Liver (tissue), 8 donors: ENCODE measurements at regions not wholly inside any gene's neighbourhood (a gene's known extent, or its start where the extent isn't known, plus 50 kb on each side); places are given as distances from the start of the nearest gene placed in this dataset.

Experiments
- DNase-seq: peaks from one replicate; pipeline ENCODE4 v3.0.0-alpha.2; 2017; ENCODE audit warnings: low spot score
- H3K27ac ChIP-seq, 2 donors: one replicate each; pipeline ENCODE4 v1.7.0; 2013; ENCODE audit warnings: inconsistent platforms in 2 of 2, low read length in 2 of 2, control low read depth in 1 of 2, low read depth in 1 of 2, mild to moderate bottlenecking in 1 of 2
- H3K27me3 ChIP-seq, 4 donors: one replicate each; pipeline versions ENCODE4 v1.6.1 to v1.7.0; 2013; ENCODE audit warnings: low read length in 3 of 4, inconsistent platforms in 1 of 4, mild to moderate bottlenecking in 1 of 4, moderate library complexity in 1 of 4; ENCODE audit not compliant: control insufficient read depth in 4 of 4, insufficient read depth in 4 of 4
- H3K36me3 ChIP-seq, 4 donors: one replicate each; pipeline versions ENCODE4 v1.6.1 to v1.7.0; 2013; ENCODE audit warnings: low read length in 3 of 4, mild to moderate bottlenecking in 3 of 4, low read depth in 1 of 4, moderate library complexity in 1 of 4; ENCODE audit not compliant: control insufficient read depth in 4 of 4, insufficient read depth in 3 of 4
- H3K4me1 ChIP-seq, 4 donors: one replicate each; pipeline versions ENCODE4 v1.6.1 to v1.7.0; 2013; ENCODE audit warnings: low read length in 3 of 4, mild to moderate bottlenecking in 3 of 4, moderate library complexity in 1 of 4; ENCODE audit not compliant: control insufficient read depth in 4 of 4, insufficient read depth in 4 of 4
- H3K4me3 ChIP-seq, 3 donors: one replicate each; pipeline versions ENCODE4 v1.6.1 to v1.7.0; 2013; ENCODE audit warnings: low read length in 3 of 3, control low read depth in 1 of 3, low read depth in 1 of 3, mild to moderate bottlenecking in 1 of 3
- H3K9ac ChIP-seq, 2 donors: one replicate each; pipeline ENCODE4 v1.7.0; 2013; ENCODE audit warnings: low read length in 2 of 2, mild to moderate bottlenecking in 2 of 2, moderate library complexity in 2 of 2, control low read depth in 1 of 2, low read depth in 1 of 2
- H3K9me3 ChIP-seq, 4 donors: one replicate each; pipeline versions ENCODE4 v1.6.1 to v1.7.0; 2013; ENCODE audit warnings: low read length in 3 of 4; ENCODE audit not compliant: control insufficient read depth in 4 of 4
- ATF3 ChIP-seq: IDR thresholded peaks from 2 replicates; pipeline ENCODE4 v1.6.1; 2016; ENCODE audit warnings: antibody characterized with exemption
- CTCF ChIP-seq: fragments of 150-350 bp; IDR thresholded peaks from 2 replicates; pipeline ENCODE4 v1.5.1; 2017; ENCODE audit warnings: improper control_type of control experiment, low read depth, low read length; ENCODE audit not compliant: missing input control
- EGR1 ChIP-seq, 2 donors: IDR thresholded peaks; 2 replicates each; pipeline ENCODE4 v1.6.1; 2016 to 2018; ENCODE audit warnings: antibody characterized with exemption in 2 of 2, low read depth in 2 of 2
- FOXA1 ChIP-seq: IDR thresholded peaks from 2 replicates; pipeline ENCODE4 v1.6.1; 2016; ENCODE audit warnings: antibody characterized with exemption
- GABPA ChIP-seq, 2 donors: IDR thresholded peaks in 1 of 2; conservative IDR thresholded peaks in 1 of 2; 2 replicates each; pipeline ENCODE4 v1.6.1; 2016; ENCODE audit warnings: antibody characterized with exemption in 2 of 2, mild to moderate bottlenecking in 1 of 2, moderate library complexity in 1 of 2
- HNF4A ChIP-seq, 2 donors: conservative IDR thresholded peaks; 2 replicates each; pipeline ENCODE4 v1.6.1; 2016; ENCODE audit warnings: antibody characterized with exemption in 2 of 2, mild to moderate bottlenecking in 2 of 2
- HNF4G ChIP-seq: IDR thresholded peaks from 2 replicates; pipeline ENCODE4 v1.6.1; 2016; ENCODE audit warnings: antibody characterized with exemption
- NR2F2 ChIP-seq: IDR thresholded peaks from 2 replicates; pipeline ENCODE4 v1.6.1; 2016; ENCODE audit warnings: antibody characterized with exemption
- RXRA ChIP-seq, 2 donors: IDR thresholded peaks; 2 replicates each; pipeline ENCODE4 v1.6.1; 2017 to 2018; ENCODE audit warnings: antibody characterized with exemption in 2 of 2, mild to moderate bottlenecking in 1 of 2
- YY1 ChIP-seq: IDR thresholded peaks from 2 replicates; pipeline ENCODE4 v1.6.1; 2016; ENCODE audit warnings: antibody characterized with exemption, mild to moderate bottlenecking
- ZBTB33 ChIP-seq: IDR thresholded peaks from 2 replicates; pipeline ENCODE4 v1.6.1; 2016; ENCODE audit warnings: antibody characterized with exemption
- WGBS: extraction: QIAGEN DNeasy Blood & Tissue Kit; methylation state at CpG from one replicate; pipeline ENCODE4 v1.1.7; 2013; 5-methylcytosine and 5-hydroxymethylcytosine counted together
- donor health status: healthy.
- donor health status: healthy.
- donor health status: healthy.
- donor health status: healthy.
- donor health status: healthy.

GRCh38 chr5:15350614-15351013, 149.4 kb upstream of the FBXL7 start:
- WGBS = 93% methylated on average over 1 of the region's 1 CpG
- Histone ChIP-seq H3K27me3 (no peaks in the 10 kb centered on the region), H3K36me3 (no peaks in the 10 kb centered on the region), H3K9ac (no peak overlapping the region), H3K4me3 (no peak overlapping the region), H3K4me1 (no peaks in the 10 kb centered on the region), H3K9me3 (peaks cover 0 to 1% (median under 1%) of the 10 kb centered on the region in 4 donors), H3K27ac (no peak overlapping the region)
- DNase-seq = no peak
- TF ChIP-seq RXRA (IDR thresholded peaks at IDR 0.05) (no peak), CTCF (no peak), ZBTB33 (no peak), NR2F2 (no peak), HNF4A (conservative IDR thresholded peaks at IDR 0.05) (no peak), FOXA1 (no peak), GABPA (IDR thresholded peaks at IDR 0.05 in 1 of 2, conservative IDR thresholded peaks at IDR 0.05 in 1 of 2) (no peak), HNF4G (no peak)

- no peak for TF ChIP-seq ATF3
- Histone ChIP-seq H3K9ac (no peak overlapping the region), H3K27me3 (no peaks in the 10 kb centered on the region), H3K36me3 (no peaks in the 10 kb centered on the region), H3K9me3 (no peaks in the 10 kb centered on the region), H3K27ac (no peak overlapping the region), H3K4me3 (no peak overlapping the region), H3K4me1 (peaks cover 0 to 2% (median 0%) of the 10 kb centered on the region in 4 donors)
- no peak for DNase-seq
- 82% methylated on average over 5 of the region's 5 CpGs for WGBS
These were observed 153.2 kb upstream of the FBXL7 start for GRCh38 chr5:15346738-15347137.

GRCh38 chr5:15344954-15345353, 155.0 kb upstream of the FBXL7 start:
- WGBS = 34% methylated on average over 2 of the region's 2 CpGs
- Histone ChIP-seq H3K9ac (no peak overlapping the region), H3K4me3 (no peak overlapping the region), H3K27me3 (no peaks in the 10 kb centered on the region), H3K27ac (no peak overlapping the region), H3K4me1 (peaks cover 0 to 2% (median 0%) of the 10 kb centered on the region in 4 donors), H3K36me3 (no peaks in the 10 kb centered on the region), H3K9me3 (peaks cover 0 to 3% (median 0%) of the 10 kb centered on the region in 4 donors)
- DNase-seq = no peak
- TF ChIP-seq YY1 (peak; percentile 5), RXRA (IDR thresholded peaks at IDR 0.05) (peak; percentile 31 to 56), HNF4A (conservative IDR thresholded peaks at IDR 0.05) (peak; percentile 73 to 80), EGR1 (IDR thresholded peaks at IDR 0.05; ENCODE audit: low read depth in 2 of 2) (no peak)
